ENCODE measurements at regions not wholly inside any gene's neighbourhood (a gene's known extent, or its start where the extent isn't known, plus 50 kb on each side); places are given as distances from the start of the nearest gene placed in this dataset.

GRCh38 chr3:144569651-144570050, 598.0 kb downstream of the DIPK2A start:
- no peak for TF ChIP-seq CTCF (conservative IDR thresholded peaks at IDR 0.05)
- no peak for TF ChIP-seq EZH2 (IDR thresholded peaks at IDR 0.05; ENCODE audit: low read depth)

Measured in PC-9 (cell line).